ENCODE measurements at regions not wholly inside any gene's neighbourhood (a gene's known extent, or its start where the extent isn't known, plus 50 kb on each side); places are given as distances from the start of the nearest gene placed in this dataset.

GRCh38 chr17:37823996-37824395 is 79.1 kb upstream of the HNF1B start:
- TF ChIP-seq ZNF629 (tag by site-specific recombination; IDR thresholded peaks at IDR 0.05) (no peak), PATZ1 (tag by site-specific recombination; IDR thresholded peaks at IDR 0.05) (no peak), MZF1 (tag by site-specific recombination; IDR thresholded peaks at IDR 0.05; ENCODE audit: borderline replicate concordance) (no peak), ZBTB8A (tag by site-specific recombination; IDR thresholded peaks at IDR 0.05) (no peak), CTCF (tag by site-specific recombination; IDR thresholded peaks at IDR 0.05) (no peak), PRDM1 (tag by site-specific recombination; IDR thresholded peaks at IDR 0.05) (no peak), ZNF776 (tag by site-specific recombination; IDR thresholded peaks at IDR 0.05; ENCODE audit: borderline replicate concordance) (no peak), GFI1B (tag by site-specific recombination; IDR thresholded peaks at IDR 0.05) (no peak), YY2 (tag by site-specific recombination; IDR thresholded peaks at IDR 0.05) (no peak)
